ENCODE measurements at regions not wholly inside any gene's neighbourhood (a gene's known extent, or its start where the extent isn't known, plus 50 kb on each side); places are given as distances from the start of the nearest gene placed in this dataset.

GRCh38 chr10:125449571-125449970 is 233.4 kb downstream of the TEX36 start:
- Mint-ChIP-seq H3K4me3 (ENCODE audit: unreplicated experiment) (no peak overlapping the region), H3K4me1 (ENCODE audit: low read depth, unreplicated experiment) (no peaks in the 10 kb centered on the region), H3K27ac (ENCODE audit: unreplicated experiment) (no peak overlapping the region), H3K27me3 (ENCODE audit: unreplicated experiment) (no peaks in the 10 kb centered on the region), H3K9me3 (ENCODE audit: unreplicated experiment) (no peaks in the 10 kb centered on the region), H3K36me3 (ENCODE audit: unreplicated experiment) (no peaks in the 10 kb centered on the region)
- no peak for TF ChIP-seq CTCF (IDR thresholded peaks at IDR 0.05; ENCODE audit: partially characterized antibody, unreplicated experiment)
- no peak for DNase-seq

DNA sequence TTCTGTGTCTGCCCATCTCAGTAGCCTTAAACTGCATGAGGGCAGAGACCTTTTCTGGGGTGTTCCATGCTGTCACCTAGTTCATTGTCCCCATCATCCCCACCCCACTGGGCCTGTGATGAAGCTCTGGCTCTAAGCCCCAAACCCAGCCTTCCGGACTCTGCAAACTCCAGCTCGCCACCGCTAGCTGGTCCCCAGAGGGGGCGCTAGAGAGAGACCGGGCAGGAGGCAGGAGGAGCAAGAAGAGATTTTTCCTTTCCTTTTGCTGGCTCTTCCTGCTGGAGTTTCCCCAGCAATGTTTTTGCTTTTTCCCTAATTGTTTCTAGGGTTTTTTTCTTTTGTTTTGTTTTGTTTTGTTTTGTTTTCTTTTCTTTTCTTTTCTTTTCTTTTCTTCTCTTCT is 234.4 kb downstream of the TEX36 start:
- Mint-ChIP-seq H3K4me1 (ENCODE audit: low read depth, unreplicated experiment) (no peaks in the 10 kb centered on the region), H3K27ac (ENCODE audit: unreplicated experiment) (no peak overlapping the region), H3K27me3 (ENCODE audit: unreplicated experiment) (no peaks in the 10 kb centered on the region), H3K36me3 (ENCODE audit: unreplicated experiment) (no peaks in the 10 kb centered on the region), H3K9me3 (ENCODE audit: unreplicated experiment) (peaks cover 1% of the 10 kb centered on the region), H3K4me3 (ENCODE audit: unreplicated experiment) (no peak overlapping the region)
- peak; percentile 57 for DNase-seq
- peak; percentile 57 for TF ChIP-seq CTCF (IDR thresholded peaks at IDR 0.05; ENCODE audit: partially characterized antibody, unreplicated experiment)

GRCh38 chr10:125444790-125445189 is 238.2 kb downstream of the TEX36 start:
- Mint-ChIP-seq H3K4me3 (ENCODE audit: unreplicated experiment) (no peak overlapping the region), H3K27me3 (ENCODE audit: unreplicated experiment) (peaks cover 2% of the 10 kb centered on the region), H3K36me3 (ENCODE audit: unreplicated experiment) (no peaks in the 10 kb centered on the region), H3K9me3 (ENCODE audit: unreplicated experiment) (peaks cover 1% of the 10 kb centered on the region), H3K4me1 (ENCODE audit: low read depth, unreplicated experiment) (no peaks in the 10 kb centered on the region), H3K27ac (ENCODE audit: unreplicated experiment) (no peak overlapping the region)
- TF ChIP-seq CTCF (IDR thresholded peaks at IDR 0.05; ENCODE audit: partially characterized antibody, unreplicated experiment): no peak
- DNase-seq: no peak

DNA sequence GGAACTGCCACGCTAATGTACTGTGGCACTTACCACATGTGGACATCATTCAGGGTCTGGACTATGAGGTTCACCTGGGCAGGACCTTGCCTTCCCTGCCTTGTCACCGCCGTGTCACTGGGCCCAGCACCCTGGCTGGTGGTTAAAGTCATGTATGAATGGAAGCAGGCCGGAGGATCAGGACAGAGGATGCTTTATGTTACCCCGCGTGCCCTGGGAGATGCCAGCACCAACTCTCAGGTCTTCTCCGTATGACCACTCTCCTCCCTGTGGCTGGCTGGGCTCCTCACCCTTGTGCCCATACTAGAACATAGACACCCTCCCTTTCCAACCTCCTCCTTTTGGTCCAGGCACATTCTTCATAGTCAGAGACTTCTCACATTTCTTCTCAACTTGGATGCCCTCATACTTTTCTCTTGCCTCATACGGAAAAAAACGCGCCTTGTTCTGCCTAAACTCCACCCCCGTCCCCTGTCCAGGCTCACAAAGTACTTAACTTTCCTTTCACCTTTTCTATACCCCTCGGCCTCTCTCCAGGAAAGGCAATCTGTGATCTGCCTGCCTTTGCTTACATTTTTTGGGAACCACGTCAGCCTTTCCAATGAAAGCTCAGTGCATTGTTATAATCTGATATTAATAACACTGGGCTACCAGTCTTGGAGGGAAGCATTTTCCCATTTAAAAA is 240.0 kb downstream of the TEX36 start:
- no peak for TF ChIP-seq CTCF (IDR thresholded peaks at IDR 0.05; ENCODE audit: partially characterized antibody, unreplicated experiment)
- H3K4me1 Mint-ChIP-seq (ENCODE audit: low read depth, unreplicated experiment): no peaks in the 10 kb centered on the region
- no peak overlapping the region for H3K27ac Mint-ChIP-seq (ENCODE audit: unreplicated experiment)
- H3K36me3 Mint-ChIP-seq (ENCODE audit: unreplicated experiment): no peaks in the 10 kb centered on the region
- peaks cover 1% of the 10 kb centered on the region for H3K9me3 Mint-ChIP-seq (ENCODE audit: unreplicated experiment)
- peaks cover 2% of the 10 kb centered on the region for H3K27me3 Mint-ChIP-seq (ENCODE audit: unreplicated experiment)
- DNase-seq: no peak
- no peak overlapping the region for H3K4me3 Mint-ChIP-seq (ENCODE audit: unreplicated experiment)

DNA sequence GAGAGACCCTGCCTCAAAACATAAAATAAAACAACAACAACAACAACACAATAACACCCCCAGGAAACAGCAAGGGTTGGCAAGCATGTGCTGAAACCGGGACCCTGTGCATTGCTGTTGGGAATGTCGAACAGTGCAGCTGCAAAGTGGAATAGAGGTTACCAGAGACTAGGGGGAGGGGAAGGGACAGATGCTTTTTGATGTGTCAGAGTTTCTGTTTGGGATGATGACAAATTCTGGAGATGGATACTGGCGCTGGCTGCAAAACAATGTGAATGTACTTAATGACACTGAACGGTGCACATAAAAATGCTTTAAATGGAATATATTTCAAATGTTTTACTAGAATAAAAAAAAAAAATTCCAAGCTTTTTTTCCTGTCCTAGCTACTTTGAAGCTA is 241.8 kb downstream of the TEX36 start:
- H3K9me3 Mint-ChIP-seq (ENCODE audit: unreplicated experiment): peaks cover 3% of the 10 kb centered on the region
- DNase-seq: no peak
- TF ChIP-seq CTCF (IDR thresholded peaks at IDR 0.05; ENCODE audit: partially characterized antibody, unreplicated experiment): no peak
- no peaks in the 10 kb centered on the region for H3K4me1 Mint-ChIP-seq (ENCODE audit: low read depth, unreplicated experiment)
- no peaks in the 10 kb centered on the region for H3K36me3 Mint-ChIP-seq (ENCODE audit: unreplicated experiment)
- no peak overlapping the region for H3K4me3 Mint-ChIP-seq (ENCODE audit: unreplicated experiment)
- H3K27me3 Mint-ChIP-seq (ENCODE audit: unreplicated experiment): peaks cover 5% of the 10 kb centered on the region
- no peak overlapping the region for H3K27ac Mint-ChIP-seq (ENCODE audit: unreplicated experiment)

Data from glutamatergic neuron (in vitro differentiated cells).